ENCODE measurements at regions not wholly inside any gene's neighbourhood (a gene's known extent, or its start where the extent isn't known, plus 50 kb on each side); places are given as distances from the start of the nearest gene placed in this dataset.

DNA sequence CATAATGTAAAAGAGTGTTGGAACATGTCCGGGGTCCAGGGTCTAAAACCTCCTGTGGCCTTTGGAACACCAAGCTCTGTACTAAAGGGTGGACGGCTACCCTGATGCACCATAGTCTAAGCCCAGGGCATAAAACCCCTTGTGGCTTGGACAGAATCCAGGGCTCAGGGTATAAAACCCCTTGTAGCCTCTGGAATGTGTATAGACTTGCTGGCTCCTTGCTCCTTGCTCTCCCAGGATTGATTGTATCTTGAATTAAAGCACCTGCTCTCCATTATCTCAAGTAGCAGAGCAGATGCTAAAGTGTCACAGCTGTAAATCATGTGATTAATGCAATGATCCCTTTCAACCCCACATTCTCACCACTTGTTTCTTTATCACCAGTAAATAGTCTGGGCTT lies 556.5 kb downstream of the LRFN5 start:
- Histone ChIP-seq H3K4me1 (ENCODE audit: control extremely low read depth in 1 of 4, control insufficient read depth in 4 of 4, insufficient read depth in 4 of 4, low read length in 3 of 4) (no peaks in the 10 kb centered on the region), H3K9me3 (ENCODE audit: control extremely low read depth in 1 of 5, control insufficient read depth in 4 of 5, insufficient read depth in 2 of 5, low read depth in 1 of 5, low read length in 4 of 5) (no peaks in the 10 kb centered on the region), H3K4me3 (ENCODE audit: control insufficient read depth in 1 of 7, extremely low read depth in 1 of 7, insufficient read depth in 4 of 7, low read depth in 2 of 7, low read length in 6 of 7) (no peak overlapping the region), H3K36me3 (ENCODE audit: control insufficient read depth in 4 of 4, insufficient read depth in 4 of 4, low read length in 3 of 4) (no peaks in the 10 kb centered on the region), H3K27me3 (replicated peaks in 2 of 5; ENCODE audit: control insufficient read depth in 4 of 5, insufficient read depth in 5 of 5, low read length in 4 of 5) (no peaks in the 10 kb centered on the region), H3K27ac (ENCODE audit: insufficient read depth in 1 of 2, low read depth in 1 of 2, low read length in 2 of 2, poor library complexity in 1 of 2, severe bottlenecking in 2 of 2) (no peak overlapping the region)
- DNase-seq: no peak
- POLR2A ChIA-PET: no interaction called here
- WGBS (ENCODE audit: insufficient coverage): 93% methylated on average over 2 of the region's 2 CpGs
- CTCF ChIA-PET: no interaction called here

DNA sequence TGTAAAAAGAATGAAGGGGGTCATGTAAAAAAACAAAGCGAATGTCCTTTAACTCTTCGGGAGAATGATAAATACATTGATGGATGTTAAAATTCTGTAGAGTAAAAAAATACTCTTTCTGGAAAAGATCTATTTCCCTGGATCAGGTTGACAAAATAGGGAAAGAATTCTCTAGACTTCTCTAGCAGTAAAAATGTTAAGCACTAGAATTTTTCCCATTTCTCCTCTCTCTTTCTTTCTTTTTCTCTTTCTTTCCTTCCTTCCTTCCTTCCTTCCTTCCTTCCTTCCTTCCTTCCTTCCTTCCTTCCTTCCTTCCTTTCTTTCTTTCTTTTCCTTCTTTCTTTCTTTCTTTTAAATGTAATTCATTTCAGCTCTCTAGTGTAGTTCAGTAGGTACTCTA lies 552.5 kb downstream of the LRFN5 start:
- Histone ChIP-seq H3K27me3 (replicated peaks in 2 of 5; ENCODE audit: control insufficient read depth in 4 of 5, insufficient read depth in 5 of 5, low read length in 4 of 5) (no peaks in the 10 kb centered on the region), H3K27ac (ENCODE audit: insufficient read depth in 1 of 2, low read depth in 1 of 2, low read length in 2 of 2, poor library complexity in 1 of 2, severe bottlenecking in 2 of 2) (no peak overlapping the region), H3K4me3 (ENCODE audit: control insufficient read depth in 1 of 7, extremely low read depth in 1 of 7, insufficient read depth in 4 of 7, low read depth in 2 of 7, low read length in 6 of 7) (no peak overlapping the region), H3K36me3 (ENCODE audit: control insufficient read depth in 4 of 4, insufficient read depth in 4 of 4, low read length in 3 of 4) (no peaks in the 10 kb centered on the region), H3K9me3 (ENCODE audit: control extremely low read depth in 1 of 5, control insufficient read depth in 4 of 5, insufficient read depth in 2 of 5, low read depth in 1 of 5, low read length in 4 of 5) (no peaks in the 10 kb centered on the region), H3K4me1 (ENCODE audit: control extremely low read depth in 1 of 4, control insufficient read depth in 4 of 4, insufficient read depth in 4 of 4, low read length in 3 of 4) (no peaks in the 10 kb centered on the region)
- WGBS (ENCODE audit: insufficient coverage): 90% methylated on average over 2 of the region's 2 CpGs
- DNase-seq: no peak
- ChIA-PET CTCF (interaction anchor here (0.6 kb wide), 1 partner anchor 71 kb away, joined by 3 read pairs; no protein-coding TSS in a partner anchor), POLR2A (no interaction called here)

DNA sequence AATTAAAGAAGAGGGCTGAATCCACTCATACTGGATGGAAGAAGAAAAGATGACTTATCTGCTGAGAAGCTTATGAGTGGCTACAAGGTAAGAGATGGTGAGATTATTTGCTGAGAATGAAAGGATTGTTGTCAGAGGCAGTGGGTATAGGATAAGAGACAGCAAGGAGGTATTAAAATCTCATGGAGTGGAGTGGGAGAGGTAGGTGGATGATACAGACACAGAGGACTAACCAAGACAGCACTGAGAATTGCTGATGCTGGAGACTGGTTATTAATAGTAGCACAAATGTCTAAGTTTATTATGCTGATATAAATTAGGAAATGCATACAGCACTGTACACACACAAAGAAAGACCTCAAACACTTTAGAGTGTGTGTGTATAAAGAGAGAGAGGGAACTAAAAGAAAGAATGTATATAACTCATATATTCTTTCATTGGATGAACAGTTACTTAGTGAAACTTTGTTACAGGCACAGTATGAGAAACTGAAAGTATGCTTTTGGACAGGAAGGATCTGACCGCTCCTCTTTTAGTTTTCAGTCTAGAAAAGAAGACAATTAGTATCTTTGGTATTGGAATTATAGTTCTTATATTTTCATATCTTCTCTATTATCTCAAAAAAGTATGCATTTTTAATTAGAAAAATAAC lies 543.1 kb downstream of the LRFN5 start:
- no CpG with 5 or more reads among the region's 1 CpG for WGBS (ENCODE audit: insufficient coverage)
- Histone ChIP-seq H3K27ac (ENCODE audit: insufficient read depth in 1 of 2, low read depth in 1 of 2, low read length in 2 of 2, poor library complexity in 1 of 2, severe bottlenecking in 2 of 2) (no peak overlapping the region), H3K4me3 (ENCODE audit: control insufficient read depth in 1 of 7, extremely low read depth in 1 of 7, insufficient read depth in 4 of 7, low read depth in 2 of 7, low read length in 6 of 7) (no peak overlapping the region), H3K36me3 (ENCODE audit: control insufficient read depth in 4 of 4, insufficient read depth in 4 of 4, low read length in 3 of 4) (no peaks in the 10 kb centered on the region), H3K4me1 (ENCODE audit: control extremely low read depth in 1 of 4, control insufficient read depth in 4 of 4, insufficient read depth in 4 of 4, low read length in 3 of 4) (no peaks in the 10 kb centered on the region), H3K27me3 (replicated peaks in 2 of 5; ENCODE audit: control insufficient read depth in 4 of 5, insufficient read depth in 5 of 5, low read length in 4 of 5) (no peaks in the 10 kb centered on the region), H3K9me3 (ENCODE audit: control extremely low read depth in 1 of 5, control insufficient read depth in 4 of 5, insufficient read depth in 2 of 5, low read depth in 1 of 5, low read length in 4 of 5) (no peaks in the 10 kb centered on the region)
- DNase-seq: no peak
- ChIA-PET CTCF (no interaction called here), POLR2A (no interaction called here)

DNA sequence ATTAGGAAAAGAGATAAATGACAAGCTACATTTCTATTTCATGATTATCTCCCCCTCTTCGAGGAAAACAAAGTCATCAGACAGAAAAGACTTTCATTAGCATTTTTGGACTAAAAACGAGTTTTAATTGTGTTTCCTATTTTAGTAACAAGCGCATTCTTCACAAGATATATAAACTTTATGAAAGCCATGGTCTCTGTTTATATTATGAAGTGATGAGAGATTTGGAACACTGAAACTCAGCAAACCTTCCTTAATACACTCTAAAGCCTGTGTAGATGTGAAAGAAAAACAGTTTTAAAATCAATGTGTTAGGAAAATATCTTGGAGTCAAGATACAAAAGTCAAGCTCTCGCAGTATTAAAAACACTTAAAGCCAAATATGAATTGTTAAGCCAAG lies 539.1 kb downstream of the LRFN5 start:
- H3K27me3 ChIP-seq (replicated peaks in 2 of 5; ENCODE audit: control insufficient read depth in 4 of 5, insufficient read depth in 5 of 5, low read length in 4 of 5): no peaks in the 10 kb centered on the region

DNA sequence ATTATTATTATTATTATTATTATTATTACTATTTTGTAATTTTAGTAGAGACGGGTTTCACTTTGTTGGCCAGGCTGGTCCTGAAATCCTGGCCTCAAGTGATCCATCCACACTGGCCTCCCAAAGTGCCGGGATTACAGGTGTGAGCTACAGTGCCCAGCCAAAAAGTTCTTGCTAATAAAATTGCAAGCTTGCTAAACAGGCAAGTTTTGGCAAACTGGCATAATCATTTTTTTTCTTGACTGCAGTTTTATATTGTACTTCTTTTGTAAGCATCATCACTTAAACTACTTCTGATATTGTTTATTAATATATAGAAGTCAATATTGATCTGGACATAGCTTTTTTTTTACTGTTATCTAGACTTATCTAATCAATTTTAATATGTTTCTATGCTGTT lies 536.4 kb downstream of the LRFN5 start:
- WGBS (ENCODE audit: insufficient coverage): 100% methylated on average over 1 of the region's 2 CpGs

More for the DNA sequence above, 539.1 kb downstream of the LRFN5 start:
- POLR2A ChIA-PET: no interaction called here
- no CpG with 5 or more reads among the region's 4 CpGs for WGBS (ENCODE audit: insufficient coverage)
- no peaks in the 10 kb centered on the region for H3K36me3 ChIP-seq (ENCODE audit: control insufficient read depth in 4 of 4, insufficient read depth in 4 of 4, low read length in 3 of 4)
- DNase-seq: no peak
- H3K4me1 ChIP-seq (ENCODE audit: control extremely low read depth in 1 of 4, control insufficient read depth in 4 of 4, insufficient read depth in 4 of 4, low read length in 3 of 4): no peaks in the 10 kb centered on the region
- no peak overlapping the region for H3K4me3 ChIP-seq (ENCODE audit: control insufficient read depth in 1 of 7, extremely low read depth in 1 of 7, insufficient read depth in 4 of 7, low read depth in 2 of 7, low read length in 6 of 7)
- no peaks in the 10 kb centered on the region for H3K9me3 ChIP-seq (ENCODE audit: control extremely low read depth in 1 of 5, control insufficient read depth in 4 of 5, insufficient read depth in 2 of 5, low read depth in 1 of 5, low read length in 4 of 5)
- CTCF ChIA-PET: no interaction called here
- no peak overlapping the region for H3K27ac ChIP-seq (ENCODE audit: insufficient read depth in 1 of 2, low read depth in 1 of 2, low read length in 2 of 2, poor library complexity in 1 of 2, severe bottlenecking in 2 of 2)

DNA sequence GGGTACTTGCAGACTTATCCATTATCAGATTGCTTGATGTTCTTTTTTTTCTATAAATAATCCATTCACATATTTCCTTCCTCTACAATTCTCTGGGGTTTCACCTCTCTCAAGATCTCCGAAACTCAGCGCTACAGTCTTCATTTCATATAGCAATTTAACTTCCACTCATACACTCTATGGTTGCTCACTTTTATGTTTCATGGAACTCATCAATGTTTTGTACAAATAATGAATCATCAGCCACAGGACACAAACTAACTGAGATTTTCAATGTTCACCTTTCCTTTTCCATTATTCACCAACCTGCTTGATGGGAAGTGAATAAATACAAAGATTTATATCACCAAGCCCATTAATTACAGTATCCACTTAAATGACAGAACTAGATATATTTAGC lies 534.7 kb downstream of the LRFN5 start:
- no peak for DNase-seq
- 96% methylated on average over 2 of the region's 2 CpGs for WGBS (ENCODE audit: insufficient coverage)
- ChIA-PET POLR2A (no interaction called here), CTCF (no interaction called here)
- H3K27ac ChIP-seq (ENCODE audit: insufficient read depth in 1 of 2, low read depth in 1 of 2, low read length in 2 of 2, poor library complexity in 1 of 2, severe bottlenecking in 2 of 2): no peak overlapping the region
- H3K4me3 ChIP-seq (ENCODE audit: control insufficient read depth in 1 of 7, extremely low read depth in 1 of 7, insufficient read depth in 4 of 7, low read depth in 2 of 7, low read length in 6 of 7): no peak overlapping the region
- no peaks in the 10 kb centered on the region for H3K4me1 ChIP-seq (ENCODE audit: control extremely low read depth in 1 of 4, control insufficient read depth in 4 of 4, insufficient read depth in 4 of 4, low read length in 3 of 4)
- H3K36me3 ChIP-seq (ENCODE audit: control insufficient read depth in 4 of 4, insufficient read depth in 4 of 4, low read length in 3 of 4): no peaks in the 10 kb centered on the region
- no peaks in the 10 kb centered on the region for H3K9me3 ChIP-seq (ENCODE audit: control extremely low read depth in 1 of 5, control insufficient read depth in 4 of 5, insufficient read depth in 2 of 5, low read depth in 1 of 5, low read length in 4 of 5)
- no peaks in the 10 kb centered on the region for H3K27me3 ChIP-seq (replicated peaks in 2 of 5; ENCODE audit: control insufficient read depth in 4 of 5, insufficient read depth in 5 of 5, low read length in 4 of 5)

More for the DNA sequence above, 536.4 kb downstream of the LRFN5 start:
- H3K4me3 ChIP-seq (ENCODE audit: control insufficient read depth in 1 of 7, extremely low read depth in 1 of 7, insufficient read depth in 4 of 7, low read depth in 2 of 7, low read length in 6 of 7): no peak overlapping the region
- DNase-seq: no peak
- H3K36me3 ChIP-seq (ENCODE audit: control insufficient read depth in 4 of 4, insufficient read depth in 4 of 4, low read length in 3 of 4): no peaks in the 10 kb centered on the region
- ChIA-PET POLR2A (no interaction called here), CTCF (no interaction called here)
- H3K27me3 ChIP-seq (replicated peaks in 2 of 5; ENCODE audit: control insufficient read depth in 4 of 5, insufficient read depth in 5 of 5, low read length in 4 of 5): no peaks in the 10 kb centered on the region
- no peaks in the 10 kb centered on the region for H3K9me3 ChIP-seq (ENCODE audit: control extremely low read depth in 1 of 5, control insufficient read depth in 4 of 5, insufficient read depth in 2 of 5, low read depth in 1 of 5, low read length in 4 of 5)
- H3K27ac ChIP-seq (ENCODE audit: insufficient read depth in 1 of 2, low read depth in 1 of 2, low read length in 2 of 2, poor library complexity in 1 of 2, severe bottlenecking in 2 of 2): no peak overlapping the region
- no peaks in the 10 kb centered on the region for H3K4me1 ChIP-seq (ENCODE audit: control extremely low read depth in 1 of 4, control insufficient read depth in 4 of 4, insufficient read depth in 4 of 4, low read length in 3 of 4)

DNA sequence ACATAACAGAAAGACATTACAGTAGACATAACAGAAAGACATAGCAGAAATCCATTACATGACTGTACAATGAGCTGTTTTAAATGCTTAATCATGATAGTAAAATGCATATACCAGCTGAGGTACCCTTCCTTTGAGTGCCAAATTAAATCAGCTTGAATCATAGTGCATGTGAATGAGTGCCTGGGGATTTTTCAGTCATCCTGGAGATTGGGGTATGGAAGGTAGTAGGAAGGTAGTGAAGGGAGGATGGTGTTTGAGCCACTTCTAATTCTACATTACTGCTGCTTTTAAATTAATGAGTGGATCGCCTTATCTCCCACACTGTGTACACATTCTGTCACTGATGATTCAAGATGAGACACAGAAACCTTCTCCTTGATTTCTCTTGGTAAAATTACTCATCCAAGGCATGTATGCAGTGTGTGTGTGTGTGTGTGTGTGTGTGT lies 534.2 kb downstream of the LRFN5 start:
- Histone ChIP-seq H3K27me3 (replicated peaks in 2 of 5; ENCODE audit: control insufficient read depth in 4 of 5, insufficient read depth in 5 of 5, low read length in 4 of 5) (no peaks in the 10 kb centered on the region), H3K4me3 (ENCODE audit: control insufficient read depth in 1 of 7, extremely low read depth in 1 of 7, insufficient read depth in 4 of 7, low read depth in 2 of 7, low read length in 6 of 7) (no peak overlapping the region), H3K27ac (ENCODE audit: insufficient read depth in 1 of 2, low read depth in 1 of 2, low read length in 2 of 2, poor library complexity in 1 of 2, severe bottlenecking in 2 of 2) (no peak overlapping the region), H3K36me3 (ENCODE audit: control insufficient read depth in 4 of 4, insufficient read depth in 4 of 4, low read length in 3 of 4) (no peaks in the 10 kb centered on the region), H3K9me3 (ENCODE audit: control extremely low read depth in 1 of 5, control insufficient read depth in 4 of 5, insufficient read depth in 2 of 5, low read depth in 1 of 5, low read length in 4 of 5) (no peaks in the 10 kb centered on the region), H3K4me1 (ENCODE audit: control extremely low read depth in 1 of 4, control insufficient read depth in 4 of 4, insufficient read depth in 4 of 4, low read length in 3 of 4) (no peaks in the 10 kb centered on the region)
- no CpG with 5 or more reads among the region's 1 CpG for WGBS (ENCODE audit: insufficient coverage)
- no peak for DNase-seq
- ChIA-PET POLR2A (no interaction called here), CTCF (no interaction called here)

All from common myeloid progenitor, CD34-positive (primary cell).